KMS-11 (cell line): ENCODE measurements at regions not wholly inside any gene's neighbourhood (a gene's known extent, or its start where the extent isn't known, plus 50 kb on each side); places are given as distances from the start of the nearest gene placed in this dataset.
"Not testable (repeated sequence)": the region's sequence is repeated elsewhere in the genome, so short reads cannot be mapped to it uniquely, and the experiment has no call there.

Experiments
- H2AFZ ChIP-seq: fragments of 200-600 bp; sonication (generic); 2 replicates; pipeline ENCODE4 v1.6.1; 2016; ENCODE audit warnings: antibody characterized with exemption, mixed run types, low read depth
- H3K27ac ChIP-seq: fragments of 200-600 bp; sonication (generic); 2 replicates; pipeline ENCODE4 v1.6.1; 2016; ENCODE audit warnings: mild to moderate bottlenecking, mixed run types
- H3K27me3 ChIP-seq: fragments of 200-600 bp; sonication (generic); 2 replicates; pipeline ENCODE4 v1.6.1; 2017; ENCODE audit warnings: mild to moderate bottlenecking, low read depth, mixed run types, moderate library complexity; ENCODE audit not compliant: insufficient read depth
- H3K36me3 ChIP-seq: fragments of 200-600 bp; sonication (generic); 2 replicates; pipeline ENCODE4 v1.6.1; 2017; ENCODE audit warnings: mild to moderate bottlenecking, mixed run types; ENCODE audit not compliant: insufficient read depth
- H3K4me1 ChIP-seq: fragments of 200-600 bp; sonication (generic); 2 replicates; pipeline ENCODE4 v1.6.1; 2016; ENCODE audit warnings: mild to moderate bottlenecking, low read depth, mixed run types; ENCODE audit not compliant: poor library complexity, severe bottlenecking
- H3K4me2 ChIP-seq: fragments of 200-600 bp; sonication (generic); 2 replicates; pipeline ENCODE4 v1.7.0; 2016; ENCODE audit warnings: mild to moderate bottlenecking, mixed run types
- H3K4me3 ChIP-seq: fragments of 200-600 bp; sonication (generic); IDR thresholded peaks from 2 replicates; pipeline ENCODE4 v1.6.1; 2017; ENCODE audit warnings: low read depth, low read length, mixed read lengths; ENCODE audit not compliant: insufficient read depth
- H3K79me2 ChIP-seq: fragments of 200-600 bp; sonication (generic); 2 replicates; pipeline ENCODE4 v1.6.1; 2016; ENCODE audit warnings: low read depth, mixed run types; ENCODE audit not compliant: insufficient read depth
- H3K9ac ChIP-seq: fragments of 200-600 bp; sonication (generic); 2 replicates; pipeline ENCODE4 v1.6.1; 2016; ENCODE audit warnings: mild to moderate bottlenecking, mixed run types
- H4K20me1 ChIP-seq: fragments of 200-600 bp; sonication (generic); 2 replicates; pipeline ENCODE4 v1.6.1; 2016; ENCODE audit warnings: mild to moderate bottlenecking, mixed run types; ENCODE audit not compliant: insufficient read depth
- CTCF ChIP-seq: fragments of 200-600 bp; sonication (generic); conservative IDR thresholded peaks from 2 replicates; pipeline ENCODE4 v1.6.1; 2017; ENCODE audit warnings: low read depth, mild to moderate bottlenecking, antibody characterized with exemption, low read length, moderate library complexity, mixed read lengths

GRCh38 chr16:58848662-58849002 is 114.5 kb upstream of the GOT2 start:
- H3K4me1 ChIP-seq, result no peaks in the 10 kb centered on the region
- H3K4me3 ChIP-seq, result no peak overlapping the region
- H3K4me2 ChIP-seq, result no peak overlapping the region
- H4K20me1 ChIP-seq, result no peaks in the 10 kb centered on the region
- no peaks in the 10 kb centered on the region for H3K36me3 ChIP-seq
- TF ChIP-seq CTCF, result no peak
- no peak overlapping the region for H2AFZ ChIP-seq
- H3K9ac ChIP-seq, result no peak overlapping the region
- no peaks in the 10 kb centered on the region for H3K27me3 ChIP-seq
- no peaks in the 10 kb centered on the region for H3K79me2 ChIP-seq
- H3K27ac ChIP-seq, result no peak overlapping the region

- Histone ChIP-seq H3K27me3 (no peaks in the 10 kb centered on the region), H3K4me2 (no peak overlapping the region), H3K36me3 (no peaks in the 10 kb centered on the region), H3K79me2 (no peaks in the 10 kb centered on the region), H3K9ac (no peak overlapping the region), H3K27ac (no peak overlapping the region), H2AFZ (no peak overlapping the region), H4K20me1 (no peaks in the 10 kb centered on the region), H3K4me1 (no peaks in the 10 kb centered on the region), H3K4me3 (no peak overlapping the region)
- TF ChIP-seq CTCF, result no peak
Observed at GRCh38 chr16:58847902-58848661, 114.0 kb upstream of the GOT2 start.

- not testable (repeated sequence) for H2AFZ ChIP-seq, H3K4me1 ChIP-seq, H3K4me2 ChIP-seq, H4K20me1 ChIP-seq, H3K27me3 ChIP-seq, H3K4me3 ChIP-seq, H3K9ac ChIP-seq, H3K27ac ChIP-seq, H3K36me3 ChIP-seq, H3K79me2 ChIP-seq
Observed at GRCh38 chr16:58846226-58846625, 112.1 kb upstream of the GOT2 start.

- Histone ChIP-seq H3K4me2 (no peak overlapping the region), H2AFZ (no peak overlapping the region), H3K36me3 (no peaks in the 10 kb centered on the region), H3K27me3 (no peaks in the 10 kb centered on the region), H3K4me1 (no peaks in the 10 kb centered on the region), H3K79me2 (no peaks in the 10 kb centered on the region), H3K9ac (no peak overlapping the region), H4K20me1 (no peaks in the 10 kb centered on the region), H3K27ac (no peak overlapping the region), H3K4me3 (no peak overlapping the region)
- peak; percentile 38; the same call in 1 of the 2 replicates for TF ChIP-seq CTCF
Observed at GRCh38 chr16:58843675-58844074, 109.6 kb upstream of the GOT2 start.

- Histone ChIP-seq H3K4me1 (no peaks in the 10 kb centered on the region), H2AFZ (no peak overlapping the region), H3K36me3 (no peaks in the 10 kb centered on the region), H3K4me3 (no peak overlapping the region), H3K27ac (no peak overlapping the region), H4K20me1 (no peaks in the 10 kb centered on the region), H3K27me3 (no peaks in the 10 kb centered on the region), H3K4me2 (no peak overlapping the region), H3K9ac (no peak overlapping the region), H3K79me2 (no peaks in the 10 kb centered on the region)
- TF ChIP-seq CTCF, result no peak
Observed at GRCh38 chr16:58842746-58843145, 108.6 kb upstream of the GOT2 start.
